VCaP (cell line): ENCODE measurements at regions not wholly inside any gene's neighbourhood (a gene's known extent, or its start where the extent isn't known, plus 50 kb on each side); places are given as distances from the start of the nearest gene placed in this dataset.

Source experiments
- H3K27ac ChIP-seq: fragments of 450-650 bp; 2 replicates; pipeline ENCODE4 v1.5.1; 2017
- CTCF ChIP-seq: fragments of 450-650 bp; conservative IDR thresholded peaks from 2 replicates; pipeline ENCODE4 v1.5.1; 2017; ENCODE audit warnings: mild to moderate bottlenecking, moderate library complexity

GRCh38 chr9:1434052-1434767 is 384.1 kb downstream of the DMRT2 start:
- peak; percentile 29 for TF ChIP-seq CTCF
- no peak overlapping the region for H3K27ac ChIP-seq

GRCh38 chr9:1434811-1435210 is 384.7 kb downstream of the DMRT2 start:
- no peak overlapping the region for H3K27ac ChIP-seq
- no peak for TF ChIP-seq CTCF

- TF ChIP-seq CTCF, result no peak
- H3K27ac ChIP-seq, result no peak overlapping the region
These were observed 390.1 kb downstream of the DMRT2 start for GRCh38 chr9:1440256-1440655.

- TF ChIP-seq CTCF, result no peak
These were observed 391.9 kb downstream of the DMRT2 start for GRCh38 chr9:1442105-1442504.

GRCh38 chr9:1443450-1443849 is 393.3 kb downstream of the DMRT2 start:
- TF ChIP-seq CTCF, result no peak

More at GRCh38 chr9:1442105-1442504, 391.9 kb downstream of the DMRT2 start:
- no peak overlapping the region for H3K27ac ChIP-seq

GRCh38 chr9:1446671-1447070 is 396.5 kb downstream of the DMRT2 start:
- no peak for TF ChIP-seq CTCF
- H3K27ac ChIP-seq, result no peak overlapping the region

More at GRCh38 chr9:1443450-1443849, 393.3 kb downstream of the DMRT2 start:
- no peak overlapping the region for H3K27ac ChIP-seq

- H3K27ac ChIP-seq, result no peak overlapping the region
- TF ChIP-seq CTCF, result no peak
These were observed 403.5 kb downstream of the DMRT2 start for GRCh38 chr9:1453636-1454035.
